B cell (primary cell): ENCODE measurements at regions not wholly inside any gene's neighbourhood (a gene's known extent, or its start where the extent isn't known, plus 50 kb on each side); places are given as distances from the start of the nearest gene placed in this dataset.

ENCODE experiments used
- ATAC-seq: fragments of 200-7000 bp; cut with Tn5 transposase; one replicate; pipeline ENCODE4 v1.10.0; 2021; ENCODE audit warnings: low read depth, mild to moderate bottlenecking, moderate number of reproducible peaks, moderate library complexity
- CTCF ChIA-PET: fragments of 350-600 bp; sonication (Branson Sonifier 250); formaldehyde crosslinking; loops from one replicate; lab custom pipeline; 2021; ENCODE audit warnings: antibody characterized with exemption, inconsistent platforms; lab: Charles Lee
- POLR2A ChIA-PET: fragments of 350-600 bp; sonication (Branson Sonifier 250); formaldehyde crosslinking; loops from one replicate; lab custom pipeline; 2021; ENCODE audit warnings: antibody characterized with exemption; lab: Charles Lee
- DNase-seq: peaks from one replicate; pipeline ENCODE4 v3.0.0; 2013
- H2AFZ ChIP-seq: 2 replicates; pipeline ENCODE4 v1.6.1; 2012; ENCODE audit warnings: mild to moderate bottlenecking, low read depth, low read length; ENCODE audit not compliant: insufficient read depth, poor library complexity, severe bottlenecking
- H3K27ac ChIP-seq, 2 donors: 1 replicate in 1 of 2; 2 replicates in 1 of 2; pipeline ENCODE4 v1.5.1; 2012 to 2013; ENCODE audit warnings: low read length in 2 of 2, mild to moderate bottlenecking in 2 of 2, moderate library complexity in 1 of 2
- H3K27me3 ChIP-seq, 4 experiments: fragments of 200-600 bp in 1 of 4; sonication (generic) in 1 of 4; replicated peaks in 1 of 4; 1 replicate in 2 of 4; 2 replicates in 2 of 4; pipeline versions ENCODE4 v1.6.1 to v1.7.0; 2013 to 2016; ENCODE audit warnings: low read length in 3 of 4, mild to moderate bottlenecking in 2 of 4, mixed read lengths in 1 of 4, moderate library complexity in 1 of 4; ENCODE audit not compliant: insufficient read depth in 4 of 4, control insufficient read depth in 3 of 4; ENCODE audit errors: control extremely low read depth in 1 of 4
- H3K36me3 ChIP-seq, 2 experiments: replicated peaks in 1 of 2; 1 replicate in 1 of 2; 2 replicates in 1 of 2; pipeline versions ENCODE4 v1.6.1 to v1.7.1; 2013; ENCODE audit warnings: low read length in 1 of 2; ENCODE audit not compliant: insufficient read depth in 2 of 2, control insufficient read depth in 1 of 2; ENCODE audit errors: control extremely low read depth in 1 of 2, extremely low read depth in 1 of 2
- H3K4me1 ChIP-seq, 2 donors: fragments of 200-600 bp in 1 of 2; sonication (generic) in 1 of 2; 1 replicate in 1 of 2; 2 replicates in 1 of 2; pipeline versions ENCODE4 v1.5.1 to v1.6.1; 2013 to 2017; ENCODE audit warnings: low read length in 2 of 2; ENCODE audit not compliant: control insufficient read depth in 2 of 2, insufficient read depth in 2 of 2
- H3K4me2 ChIP-seq: replicated peaks from 2 replicates; pipeline ENCODE3; 2012; ENCODE audit warnings: mild to moderate bottlenecking, low read depth, low read length; ENCODE audit not compliant: poor library complexity, severe bottlenecking
- H3K4me3 ChIP-seq, 5 experiments: fragments of 200-600 bp in 1 of 5; sonication (generic) in 1 of 5; 1 replicate in 3 of 5; 2 replicates in 2 of 5; pipeline versions ENCODE4 v1.5.1 to v1.7.0; 2011 to 2016; ENCODE audit warnings: low read length in 4 of 5, mild to moderate bottlenecking in 4 of 5, low read depth in 2 of 5, control low read depth in 1 of 5, moderate library complexity in 1 of 5; ENCODE audit not compliant: insufficient read depth in 1 of 5; ENCODE audit errors: control extremely low read depth in 1 of 5, extremely low read depth in 1 of 5
- H3K79me2 ChIP-seq: fragments of 200-600 bp; sonication (generic); one replicate; pipeline ENCODE4 v1.6.0; 2016; ENCODE audit warnings: low read length; ENCODE audit not compliant: control insufficient read depth, insufficient read depth
- H3K9ac ChIP-seq: fragments of 200-600 bp; sonication (generic); 2 replicates; pipeline ENCODE4 v1.6.1; 2017; ENCODE audit warnings: mild to moderate bottlenecking, low read length, moderate library complexity
- H3K9me3 ChIP-seq, 3 donors: one replicate each; pipeline versions ENCODE4 v1.6.1 to v1.7.1; 2013; ENCODE audit warnings: low read length in 2 of 3; ENCODE audit not compliant: control insufficient read depth in 2 of 3, insufficient read depth in 1 of 3; ENCODE audit errors: control extremely low read depth in 1 of 3
- H4K20me1 ChIP-seq: 2 replicates; pipeline ENCODE4 v1.6.0; 2012; ENCODE audit warnings: mild to moderate bottlenecking, low read length; ENCODE audit not compliant: insufficient read depth, control insufficient read depth, poor library complexity, severe bottlenecking
- H3K27ac Mint-ChIP-seq: one replicate; pipeline ENCODE4 v1.8.0; 2021; ENCODE audit warnings: mixed read lengths
- H3K27me3 Mint-ChIP-seq: one replicate; pipeline ENCODE4 v1.8.0; 2021; ENCODE audit warnings: mixed read lengths
- H3K4me1 Mint-ChIP-seq: one replicate; pipeline ENCODE4 v1.8.0; 2021; ENCODE audit warnings: mixed read lengths
- H3K4me3 Mint-ChIP-seq: one replicate; pipeline ENCODE4 v1.8.0; 2021; ENCODE audit warnings: mixed read lengths
- H3K9me3 Mint-ChIP-seq: one replicate; pipeline ENCODE4 v1.8.0; 2022; ENCODE audit warnings: mixed read lengths; ENCODE audit not compliant: insufficient read depth
- EZH2 ChIP-seq: IDR thresholded peaks from 2 replicates; pipeline ENCODE4 v1.6.1; 2012; ENCODE audit warnings: borderline replicate concordance, low read depth, mild to moderate bottlenecking, moderate library complexity, low read length; ENCODE audit not compliant: insufficient read depth, poor library complexity, severe bottlenecking
- WGBS: methylation state at CpG from one replicate; pipeline ENCODE4 v1.1.5; 2013; ENCODE audit warnings: missing lambda C conversion rate; ENCODE audit not compliant: insufficient coverage; 5-methylcytosine and 5-hydroxymethylcytosine counted together
- intact Hi-C: fragments of 100-400 bp; cut with micrococcal nuclease; formaldehyde crosslinking; loops from one replicate; pipeline ENCODE4 v1.10.0; 2022
- TF ChIP-seq, protein P1 (sequence below): fragments of 200-600 bp; IDR thresholded peaks from one replicate; pipeline ENCODE4 v1.8.0; 2022; ENCODE audit warnings: antibody characterized with exemption, mild to moderate bottlenecking

DNA sequence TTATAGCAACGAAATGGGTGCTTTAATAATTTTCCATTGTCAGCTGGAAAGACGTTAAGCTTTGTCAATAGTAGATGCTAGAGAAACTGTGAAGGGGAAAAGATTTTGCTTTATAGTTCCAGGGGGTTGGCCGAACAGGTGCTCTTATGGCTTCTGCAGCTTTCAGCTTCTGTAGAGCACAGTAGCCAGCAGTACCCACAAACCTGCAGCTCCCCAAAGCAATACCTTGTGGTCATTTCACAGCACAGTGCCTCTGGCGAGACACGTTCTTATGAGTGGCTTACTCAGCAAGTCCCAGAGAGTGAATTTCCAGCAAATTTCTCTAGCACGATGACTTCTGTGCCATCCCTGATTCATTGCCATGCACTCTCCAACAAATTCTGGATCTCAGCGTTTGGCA is 416.3 kb upstream of the ATP2B1 start:
- no peak overlapping the region for H3K27ac ChIP-seq
- Mint-ChIP-seq H3K4me3 (no peak overlapping the region), H3K27ac (no peak overlapping the region), H3K9me3 (peaks cover 11% of the 10 kb centered on the region), H3K4me1 (peaks cover 3% of the 10 kb centered on the region), H3K27me3 (peaks cover 4% of the 10 kb centered on the region)
- H3K27me3 ChIP-seq = no peaks in the 10 kb centered on the region
- WGBS = 85% methylated on average over 6 of the region's 7 CpGs
- no peaks in the 10 kb centered on the region for H3K4me1 ChIP-seq
- H3K36me3 ChIP-seq = no peaks in the 10 kb centered on the region
- CTCF ChIA-PET = no interaction called here
- intact Hi-C loops = no loop called here
- H3K4me2 ChIP-seq = no peak overlapping the region
- H4K20me1 ChIP-seq = no peaks in the 10 kb centered on the region
- DNase-seq = no peak
- TF ChIP-seq EZH2 = no peak
- TF ChIP-seq, protein P1, sequence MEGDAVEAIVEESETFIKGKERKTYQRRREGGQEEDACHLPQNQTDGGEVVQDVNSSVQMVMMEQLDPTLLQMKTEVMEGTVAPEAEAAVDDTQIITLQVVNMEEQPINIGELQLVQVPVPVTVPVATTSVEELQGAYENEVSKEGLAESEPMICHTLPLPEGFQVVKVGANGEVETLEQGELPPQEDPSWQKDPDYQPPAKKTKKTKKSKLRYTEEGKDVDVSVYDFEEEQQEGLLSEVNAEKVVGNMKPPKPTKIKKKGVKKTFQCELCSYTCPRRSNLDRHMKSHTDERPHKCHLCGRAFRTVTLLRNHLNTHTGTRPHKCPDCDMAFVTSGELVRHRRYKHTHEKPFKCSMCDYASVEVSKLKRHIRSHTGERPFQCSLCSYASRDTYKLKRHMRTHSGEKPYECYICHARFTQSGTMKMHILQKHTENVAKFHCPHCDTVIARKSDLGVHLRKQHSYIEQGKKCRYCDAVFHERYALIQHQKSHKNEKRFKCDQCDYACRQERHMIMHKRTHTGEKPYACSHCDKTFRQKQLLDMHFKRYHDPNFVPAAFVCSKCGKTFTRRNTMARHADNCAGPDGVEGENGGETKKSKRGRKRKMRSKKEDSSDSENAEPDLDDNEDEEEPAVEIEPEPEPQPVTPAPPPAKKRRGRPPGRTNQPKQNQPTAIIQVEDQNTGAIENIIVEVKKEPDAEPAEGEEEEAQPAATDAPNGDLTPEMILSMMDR = no peak
- ATAC-seq = no peak
- no peak overlapping the region for H3K4me3 ChIP-seq
- H3K79me2 ChIP-seq = no peaks in the 10 kb centered on the region
- H2AFZ ChIP-seq = no peak overlapping the region
- H3K9ac ChIP-seq = no peak overlapping the region
- peaks cover 0 to 18% (median 17%) of the 10 kb centered on the region in 3 donors for H3K9me3 ChIP-seq
- POLR2A ChIA-PET = no interaction called here

DNA sequence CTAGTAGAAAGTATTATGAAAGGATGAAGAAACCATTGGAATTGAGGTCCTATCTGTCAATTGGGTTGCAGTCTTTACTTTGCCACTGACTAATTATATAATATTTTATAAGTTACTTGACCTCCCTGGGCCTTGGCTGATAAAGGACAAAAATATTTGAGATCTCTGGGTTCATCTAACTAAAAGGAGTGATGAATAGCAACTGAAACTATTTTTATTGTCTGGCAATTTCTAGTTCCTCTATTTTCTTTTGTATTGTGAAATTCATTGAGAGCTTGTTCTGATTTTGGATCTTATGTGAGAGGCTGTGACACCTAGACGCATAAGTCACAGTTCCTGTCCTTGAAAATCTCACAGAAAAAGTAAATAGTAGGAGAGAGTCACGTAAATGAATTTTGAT is 415.7 kb upstream of the ATP2B1 start:
- intact Hi-C loops = no loop called here
- Histone ChIP-seq H3K27ac (no peak overlapping the region), H3K4me3 (no peak overlapping the region), H2AFZ (no peak overlapping the region), H4K20me1 (no peaks in the 10 kb centered on the region), H3K9ac (no peak overlapping the region), H3K36me3 (no peaks in the 10 kb centered on the region), H3K9me3 (peaks cover 5 to 18% (median 17%) of the 10 kb centered on the region in 3 donors), H3K4me2 (no peak overlapping the region), H3K27me3 (no peaks in the 10 kb centered on the region), H3K4me1 (no peaks in the 10 kb centered on the region), H3K79me2 (no peaks in the 10 kb centered on the region)
- ATAC-seq (no peak), DNase-seq (no peak)
- TF ChIP-seq, protein P1 = no peak
- no peak for TF ChIP-seq EZH2
- no peak overlapping the region for H3K27ac Mint-ChIP-seq
- no peak overlapping the region for H3K4me3 Mint-ChIP-seq
- H3K27me3 Mint-ChIP-seq = peaks cover 4% of the 10 kb centered on the region
- H3K4me1 Mint-ChIP-seq = peaks cover under 1% of the 10 kb centered on the region
- WGBS = 80% methylated on average over 2 of the region's 2 CpGs
- ChIA-PET POLR2A (no interaction called here), CTCF (no interaction called here)
- peaks cover 14% of the 10 kb centered on the region for H3K9me3 Mint-ChIP-seq
